ENCODE measurements at regions not wholly inside any gene's neighbourhood (a gene's known extent, or its start where the extent isn't known, plus 50 kb on each side); places are given as distances from the start of the nearest gene placed in this dataset.

DNA sequence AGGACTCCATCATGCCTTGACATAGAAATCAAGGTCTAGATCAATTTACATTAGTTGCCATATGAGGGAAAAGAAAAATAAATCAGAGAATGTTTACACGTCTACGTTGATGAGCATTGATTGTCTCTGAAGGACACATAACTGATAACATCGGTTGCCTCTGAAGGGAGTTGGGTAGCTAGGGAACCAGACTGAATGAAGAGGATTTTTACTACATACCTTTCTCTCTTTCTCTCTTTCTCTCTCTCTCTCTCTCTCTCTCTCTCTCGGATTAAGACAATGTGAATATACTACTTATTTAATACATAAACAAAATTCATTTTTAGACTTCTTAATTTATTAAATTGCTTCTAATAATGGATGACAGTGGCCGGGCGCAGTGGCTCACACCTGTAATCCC lies 118.4 kb upstream of the DAPK1 start:
- H3K4me1 ChIP-seq: peaks cover 27% of the 10 kb centered on the region
- H3K36me3 ChIP-seq (replicated peaks in 1 of 2; ENCODE audit: insufficient read depth in 1 of 2, low read depth in 2 of 2): no peaks in the 10 kb centered on the region
- ATAC-seq (no peak), DNase-seq (no peak)
- 61 to 65% methylated on average over 6 of the region's 6 CpGs for WGBS, 2 donors
- no peak overlapping the region for H3K4me3 ChIP-seq
- TF ChIP-seq CTCF (IDR thresholded peaks at IDR 0.05) (no peak), POLR2A (IDR thresholded peaks at IDR 0.05) (no peak)
- intact Hi-C loops (cut with DNase I): no loop called here
- no peaks in the 10 kb centered on the region for H3K9me3 ChIP-seq
- no peak overlapping the region for H3K27ac ChIP-seq
- H3K27me3 ChIP-seq: no peaks in the 10 kb centered on the region

DNA sequence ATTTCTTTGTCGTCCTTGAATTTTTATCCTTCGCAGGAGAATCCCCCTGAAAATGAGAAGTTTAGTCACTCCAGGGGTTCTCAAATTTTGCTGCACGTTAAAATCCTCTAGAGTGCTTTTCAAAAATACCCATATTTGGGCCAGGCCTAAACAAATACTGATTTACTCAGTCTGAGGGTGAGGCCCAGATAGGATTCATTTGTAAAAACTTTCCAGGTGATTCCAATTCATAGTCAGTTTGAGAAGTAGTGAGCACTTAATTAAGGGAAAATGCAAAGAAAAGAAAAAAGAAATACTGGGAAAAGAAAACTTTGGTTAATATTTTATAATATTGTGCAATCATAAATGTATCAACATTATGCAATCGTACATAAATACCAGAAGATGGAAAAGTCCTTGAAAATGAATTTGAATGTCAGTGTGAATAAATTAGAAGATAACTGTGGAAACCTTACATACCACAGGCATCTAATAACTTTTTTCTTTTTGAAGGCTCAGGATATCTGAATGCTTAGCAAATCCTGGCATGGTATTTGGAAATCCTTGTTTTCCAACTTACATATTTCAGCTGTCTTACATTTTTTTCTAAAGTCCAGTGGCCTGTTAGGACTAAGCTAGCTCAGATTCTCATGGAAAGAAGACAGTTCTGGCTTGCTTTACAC lies 116.5 kb upstream of the DAPK1 start:
- no peak for DNase-seq
- 46 to 47% methylated on average over 4 of the region's 4 CpGs for WGBS, 2 donors
- H3K27me3 ChIP-seq: no peaks in the 10 kb centered on the region
- intact Hi-C loops (cut with DNase I): no loop called here
- no peak overlapping the region for H3K4me3 ChIP-seq
- no peaks in the 10 kb centered on the region for H3K9me3 ChIP-seq
- TF ChIP-seq CTCF (IDR thresholded peaks at IDR 0.05): no peak
- no peak for TF ChIP-seq POLR2A (IDR thresholded peaks at IDR 0.05)
- peaks cover 44% of the 10 kb centered on the region for H3K4me1 ChIP-seq
- H3K36me3 ChIP-seq (replicated peaks in 1 of 2; ENCODE audit: insufficient read depth in 1 of 2, low read depth in 2 of 2): no peaks in the 10 kb centered on the region
- peak; percentile 79 for ATAC-seq
- H3K27ac ChIP-seq: peak overlapping the region; percentile 5 to 80 (median 64)

DNA sequence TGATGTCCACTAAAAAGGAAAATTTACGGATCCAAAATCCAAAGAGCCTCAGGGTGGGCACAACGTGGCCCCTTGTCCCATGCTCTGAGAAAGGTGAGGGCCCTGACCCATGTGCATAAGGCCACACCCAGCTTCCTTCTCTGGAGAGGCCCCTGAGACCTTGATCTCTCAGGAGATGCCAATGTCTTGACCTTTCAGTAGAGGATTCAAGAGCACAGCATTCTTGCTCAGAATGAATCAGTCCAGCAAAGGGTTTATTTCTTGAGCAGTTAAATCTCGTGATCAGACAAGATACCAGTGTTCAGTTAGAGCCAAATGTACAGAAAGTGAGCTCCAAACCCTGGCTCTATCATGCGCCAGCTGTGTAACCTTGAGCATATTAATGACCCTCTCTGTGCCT lies 115.9 kb upstream of the DAPK1 start:
- Histone ChIP-seq H3K36me3 (replicated peaks in 1 of 2; ENCODE audit: insufficient read depth in 1 of 2, low read depth in 2 of 2) (no peaks in the 10 kb centered on the region), H3K27me3 (no peaks in the 10 kb centered on the region), H3K4me1 (peaks cover 50% of the 10 kb centered on the region), H3K4me3 (no peak overlapping the region), H3K9me3 (no peaks in the 10 kb centered on the region), H3K27ac (peak overlapping the region; percentile 5 to 80 (median 64))
- DNase-seq: no peak
- intact Hi-C loops (cut with DNase I): no loop called here
- ATAC-seq: peak; percentile 15
- 25 to 27% methylated on average over 4 of the region's 4 CpGs for WGBS, 2 donors
- TF ChIP-seq CTCF (IDR thresholded peaks at IDR 0.05) (no peak), POLR2A (IDR thresholded peaks at IDR 0.05) (no peak)

- intact Hi-C loops (cut with DNase I): no loop called here
- 69 to 88% methylated on average over 9 of the region's 9 CpGs for WGBS, 2 donors
- ATAC-seq: no peak
These were observed 114.8 kb upstream of the DAPK1 start for GRCh38 chr9:87382900-87383299.

More at GRCh38 chr9:87382900-87383299, 114.8 kb upstream of the DAPK1 start:
- H3K4me1 ChIP-seq: peaks cover 61% of the 10 kb centered on the region
- H3K27me3 ChIP-seq: no peaks in the 10 kb centered on the region
- H3K9me3 ChIP-seq: no peaks in the 10 kb centered on the region
- TF ChIP-seq POLR2A (IDR thresholded peaks at IDR 0.05): no peak
- no peak for TF ChIP-seq CTCF (IDR thresholded peaks at IDR 0.05)
- no peak for DNase-seq
- no peaks in the 10 kb centered on the region for H3K36me3 ChIP-seq (replicated peaks in 1 of 2; ENCODE audit: insufficient read depth in 1 of 2, low read depth in 2 of 2)
- no peak overlapping the region for H3K27ac ChIP-seq
- no peak overlapping the region for H3K4me3 ChIP-seq
